ENCODE measurements at regions not wholly inside any gene's neighbourhood (a gene's known extent, or its start where the extent isn't known, plus 50 kb on each side); places are given as distances from the start of the nearest gene placed in this dataset.

- H3K36me3 Mint-ChIP-seq (ENCODE audit: low read depth), result no peaks in the 10 kb centered on the region
Observed at GRCh38 chr1:229092377-229093237, 178.3 kb upstream of the RAB4A start.

DNA sequence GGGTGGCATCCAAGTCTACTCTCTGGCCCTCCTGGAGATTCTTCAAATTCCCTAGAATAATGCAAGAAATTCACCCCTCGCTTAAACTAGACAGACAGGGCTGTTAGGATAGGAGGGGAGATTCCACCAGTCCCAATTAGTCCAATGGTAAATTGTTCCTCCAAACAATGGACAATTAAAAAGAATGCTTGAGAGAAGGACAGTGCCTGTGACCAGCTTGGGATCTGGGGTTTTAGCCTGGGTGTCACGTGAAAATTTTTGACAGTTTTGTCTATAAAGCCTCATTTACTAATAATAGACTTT lies 177.7 kb upstream of the RAB4A start:
- DNase-seq (ENCODE audit: low spot score), result no peak
- Mint-ChIP-seq H3K36me3 (ENCODE audit: low read depth) (no peaks in the 10 kb centered on the region), H3K27me3 (ENCODE audit: low read depth) (peaks cover 4% of the 10 kb centered on the region), H3K4me1 (ENCODE audit: low read depth) (no peaks in the 10 kb centered on the region), H3K4me3 (ENCODE audit: low read depth) (no peak overlapping the region), H3K27ac (no peak overlapping the region), H3K9me3 (no peaks in the 10 kb centered on the region)
- intact Hi-C loops (cut with micrococcal nuclease), result no loop called here

More at GRCh38 chr1:229092377-229093237, 178.3 kb upstream of the RAB4A start:
- H3K27ac Mint-ChIP-seq, result no peak overlapping the region
- intact Hi-C loops (cut with micrococcal nuclease), result no loop called here
- H3K4me1 Mint-ChIP-seq (ENCODE audit: low read depth), result no peaks in the 10 kb centered on the region
- DNase-seq (ENCODE audit: low spot score), result no peak
- H3K9me3 Mint-ChIP-seq, result no peaks in the 10 kb centered on the region
- H3K4me3 Mint-ChIP-seq (ENCODE audit: low read depth), result no peak overlapping the region
- peaks cover 4% of the 10 kb centered on the region for H3K27me3 Mint-ChIP-seq (ENCODE audit: low read depth)

- Mint-ChIP-seq H3K4me1 (ENCODE audit: low read depth) (no peaks in the 10 kb centered on the region), H3K27me3 (ENCODE audit: low read depth) (peaks cover 4% of the 10 kb centered on the region), H3K9me3 (no peaks in the 10 kb centered on the region), H3K36me3 (ENCODE audit: low read depth) (no peaks in the 10 kb centered on the region), H3K27ac (no peak overlapping the region), H3K4me3 (ENCODE audit: low read depth) (no peak overlapping the region)
- intact Hi-C loops (cut with micrococcal nuclease), result no loop called here
- no peak for DNase-seq (ENCODE audit: low spot score)
Observed at GRCh38 chr1:229093609-229094336, 177.1 kb upstream of the RAB4A start.

- DNase-seq (ENCODE audit: low spot score), result no peak
- Mint-ChIP-seq H3K27ac (no peak overlapping the region), H3K9me3 (no peaks in the 10 kb centered on the region), H3K27me3 (ENCODE audit: low read depth) (peaks cover 4% of the 10 kb centered on the region), H3K4me3 (ENCODE audit: low read depth) (no peak overlapping the region), H3K4me1 (ENCODE audit: low read depth) (no peaks in the 10 kb centered on the region), H3K36me3 (ENCODE audit: low read depth) (no peaks in the 10 kb centered on the region)
- intact Hi-C loops (cut with micrococcal nuclease), result no loop called here
Observed at GRCh38 chr1:229094476-229095311, 176.2 kb upstream of the RAB4A start.

GRCh38 chr1:229095325-229095724 lies 175.6 kb upstream of the RAB4A start:
- H3K9me3 Mint-ChIP-seq, result no peaks in the 10 kb centered on the region
- no peaks in the 10 kb centered on the region for H3K4me1 Mint-ChIP-seq (ENCODE audit: low read depth)
- no peak for DNase-seq (ENCODE audit: low spot score)
- H3K36me3 Mint-ChIP-seq (ENCODE audit: low read depth), result no peaks in the 10 kb centered on the region
- H3K27me3 Mint-ChIP-seq (ENCODE audit: low read depth), result peaks cover 3% of the 10 kb centered on the region
- no peak overlapping the region for H3K4me3 Mint-ChIP-seq (ENCODE audit: low read depth)
- H3K27ac Mint-ChIP-seq, result no peak overlapping the region
- intact Hi-C loops (cut with micrococcal nuclease), result no loop called here

- Mint-ChIP-seq H3K4me3 (ENCODE audit: low read depth) (no peak overlapping the region), H3K9me3 (no peaks in the 10 kb centered on the region), H3K27me3 (ENCODE audit: low read depth) (no peaks in the 10 kb centered on the region), H3K4me1 (ENCODE audit: low read depth) (no peaks in the 10 kb centered on the region), H3K36me3 (ENCODE audit: low read depth) (no peaks in the 10 kb centered on the region), H3K27ac (no peak overlapping the region)
- no peak for DNase-seq (ENCODE audit: low spot score)
- intact Hi-C loops (cut with micrococcal nuclease), result no loop called here
Observed at GRCh38 chr1:229097356-229097755, 173.6 kb upstream of the RAB4A start.

DNA sequence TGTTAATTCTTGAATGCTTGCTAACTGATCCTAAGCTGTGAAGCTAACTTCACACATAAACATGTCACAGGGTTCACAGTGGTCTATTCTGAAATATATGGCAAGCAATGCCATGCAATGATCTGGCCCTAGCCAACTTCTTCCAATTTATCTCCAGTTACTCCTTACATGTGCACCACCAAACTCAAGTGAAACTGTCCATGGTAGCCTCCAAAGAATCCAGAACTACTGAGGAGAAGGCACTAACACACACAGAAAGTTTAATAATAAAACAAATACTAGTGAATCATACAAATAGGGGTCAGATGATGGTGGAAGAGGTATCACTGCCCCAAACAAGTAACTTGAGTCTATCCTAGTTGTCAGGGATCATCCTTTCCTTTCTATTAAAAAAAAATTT lies 172.6 kb upstream of the RAB4A start:
- Mint-ChIP-seq H3K27ac (no peak overlapping the region), H3K27me3 (ENCODE audit: low read depth) (peaks cover under 1% of the 10 kb centered on the region), H3K9me3 (no peaks in the 10 kb centered on the region), H3K4me3 (ENCODE audit: low read depth) (no peak overlapping the region), H3K36me3 (ENCODE audit: low read depth) (no peaks in the 10 kb centered on the region), H3K4me1 (ENCODE audit: low read depth) (no peaks in the 10 kb centered on the region)
- intact Hi-C loops (cut with micrococcal nuclease), result no loop called here
- DNase-seq (ENCODE audit: low spot score), result no peak

DNA sequence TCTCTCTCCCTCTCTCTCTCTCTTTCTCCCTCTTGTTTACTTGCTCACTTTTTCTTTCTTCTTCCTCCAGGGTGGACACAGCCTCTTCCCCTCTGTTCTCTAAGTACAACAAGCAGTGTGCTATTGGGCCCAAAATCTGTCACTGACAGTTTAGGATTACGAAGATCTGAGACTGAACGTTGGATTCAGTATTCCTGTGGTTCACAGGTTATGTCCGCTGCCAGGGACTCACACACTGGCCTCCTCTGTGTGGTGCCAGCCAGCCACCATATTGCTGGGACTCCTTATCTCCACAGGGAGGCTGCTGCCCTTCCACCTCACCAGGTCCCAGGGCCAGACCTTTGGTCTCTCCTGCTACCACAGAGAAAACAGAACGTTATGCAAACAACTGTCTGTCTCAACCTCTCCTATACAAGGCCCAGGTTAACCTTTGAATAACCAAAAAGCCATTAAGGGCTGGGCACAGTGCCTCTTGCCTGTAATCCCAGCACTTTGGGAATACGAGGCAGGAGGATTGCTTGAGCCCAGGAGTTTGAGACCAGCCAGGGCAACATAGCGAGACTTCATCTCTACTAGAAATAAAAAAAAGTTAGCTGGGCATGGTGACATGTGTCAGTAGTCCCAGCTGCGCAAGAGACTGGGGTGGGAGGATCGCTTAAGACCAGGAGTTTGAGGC lies 171.9 kb upstream of the RAB4A start:
- Mint-ChIP-seq H3K27ac (no peak overlapping the region), H3K27me3 (ENCODE audit: low read depth) (peaks cover 2% of the 10 kb centered on the region), H3K4me3 (ENCODE audit: low read depth) (no peak overlapping the region), H3K36me3 (ENCODE audit: low read depth) (no peaks in the 10 kb centered on the region), H3K9me3 (no peaks in the 10 kb centered on the region), H3K4me1 (ENCODE audit: low read depth) (no peaks in the 10 kb centered on the region)
- DNase-seq (ENCODE audit: low spot score), result no peak
- intact Hi-C loops (cut with micrococcal nuclease), result no loop called here

GRCh38 chr1:229101011-229101871 lies 169.7 kb upstream of the RAB4A start:
- intact Hi-C loops (cut with micrococcal nuclease), result no loop called here
- no peaks in the 10 kb centered on the region for H3K9me3 Mint-ChIP-seq

GRCh38 chr1:229102741-229103391 lies 168.0 kb upstream of the RAB4A start:
- Mint-ChIP-seq H3K9me3 (no peaks in the 10 kb centered on the region), H3K4me1 (ENCODE audit: low read depth) (peaks cover 4% of the 10 kb centered on the region), H3K36me3 (ENCODE audit: low read depth) (no peaks in the 10 kb centered on the region), H3K4me3 (ENCODE audit: low read depth) (no peak overlapping the region), H3K27ac (no peak overlapping the region), H3K27me3 (ENCODE audit: low read depth) (peaks cover 10% of the 10 kb centered on the region)
- intact Hi-C loops (cut with micrococcal nuclease), result no loop called here
- no peak for DNase-seq (ENCODE audit: low spot score)

More at GRCh38 chr1:229101011-229101871, 169.7 kb upstream of the RAB4A start:
- Mint-ChIP-seq H3K36me3 (ENCODE audit: low read depth) (no peaks in the 10 kb centered on the region), H3K27me3 (ENCODE audit: low read depth) (peaks cover 6% of the 10 kb centered on the region), H3K27ac (no peak overlapping the region), H3K4me1 (ENCODE audit: low read depth) (no peaks in the 10 kb centered on the region), H3K4me3 (ENCODE audit: low read depth) (no peak overlapping the region)
- DNase-seq (ENCODE audit: low spot score), result no peak

- Mint-ChIP-seq H3K4me3 (ENCODE audit: low read depth) (no peak overlapping the region), H3K4me1 (ENCODE audit: low read depth) (peaks cover 4% of the 10 kb centered on the region), H3K27me3 (ENCODE audit: low read depth) (peaks cover 10% of the 10 kb centered on the region), H3K36me3 (ENCODE audit: low read depth) (no peaks in the 10 kb centered on the region), H3K9me3 (no peaks in the 10 kb centered on the region), H3K27ac (no peak overlapping the region)
- intact Hi-C loops (cut with micrococcal nuclease), result no loop called here
- no peak for DNase-seq (ENCODE audit: low spot score)
Observed at GRCh38 chr1:229104654-229105053, 166.3 kb upstream of the RAB4A start.
